ENCODE measurements at regions not wholly inside any gene's neighbourhood (a gene's known extent, or its start where the extent isn't known, plus 50 kb on each side); places are given as distances from the start of the nearest gene placed in this dataset.

- Histone ChIP-seq H3K27me3 (no peaks in the 10 kb centered on the region), H3K36me3 (no peaks in the 10 kb centered on the region), H3K27ac (no peak overlapping the region), H3K9me3 (no peaks in the 10 kb centered on the region), H3K4me3 (no peak overlapping the region), H3K4me1 (no peaks in the 10 kb centered on the region)
- no peak for TF ChIP-seq POLR2A (IDR thresholded peaks at IDR 0.05)
- no peak for TF ChIP-seq EP300 (IDR thresholded peaks at IDR 0.05)
- TF ChIP-seq POLR2AphosphoS5 (IDR thresholded peaks at IDR 0.05), result no peak
- TF ChIP-seq CTCF (IDR thresholded peaks at IDR 0.05), result no peak
- DNase-seq (ENCODE audit: low spot score in 2 of 2), result no peak
- WGBS, result 94% methylated on average over 7 of the region's 7 CpGs
Measured at GRCh38 chr1:208821939-208822338, 577.8 kb upstream of the PLXNA2 start.

- Histone ChIP-seq H3K4me1 (no peaks in the 10 kb centered on the region), H3K36me3 (no peaks in the 10 kb centered on the region), H3K4me3 (no peak overlapping the region), H3K27me3 (no peaks in the 10 kb centered on the region), H3K27ac (no peak overlapping the region), H3K9me3 (no peaks in the 10 kb centered on the region)
- WGBS, result 58% methylated on average over 2 of the region's 2 CpGs
- DNase-seq (ENCODE audit: low spot score in 2 of 2), result no peak
- no peak for TF ChIP-seq CTCF (IDR thresholded peaks at IDR 0.05)
- no peak for TF ChIP-seq POLR2AphosphoS5 (IDR thresholded peaks at IDR 0.05)
- TF ChIP-seq EP300 (IDR thresholded peaks at IDR 0.05), result no peak
- TF ChIP-seq POLR2A (IDR thresholded peaks at IDR 0.05), result no peak
Measured at GRCh38 chr1:208825300-208825699, 581.1 kb upstream of the PLXNA2 start.

GRCh38 chr1:208829595-208829994 is 585.4 kb upstream of the PLXNA2 start:
- no peak for DNase-seq (ENCODE audit: low spot score in 2 of 2)
- Histone ChIP-seq H3K4me3 (no peak overlapping the region), H3K27me3 (no peaks in the 10 kb centered on the region), H3K4me1 (no peaks in the 10 kb centered on the region), H3K9me3 (no peaks in the 10 kb centered on the region), H3K36me3 (no peaks in the 10 kb centered on the region), H3K27ac (no peak overlapping the region)
- WGBS, result 28% methylated on average over 5 of the region's 5 CpGs
- no peak for TF ChIP-seq POLR2A (IDR thresholded peaks at IDR 0.05)
- TF ChIP-seq EP300 (IDR thresholded peaks at IDR 0.05), result no peak
- no peak for TF ChIP-seq CTCF (IDR thresholded peaks at IDR 0.05)
- no peak for TF ChIP-seq POLR2AphosphoS5 (IDR thresholded peaks at IDR 0.05)

GRCh38 chr1:208834381-208835096 is 590.4 kb upstream of the PLXNA2 start:
- Histone ChIP-seq H3K4me1 (no peaks in the 10 kb centered on the region), H3K36me3 (no peaks in the 10 kb centered on the region), H3K27me3 (no peaks in the 10 kb centered on the region), H3K9me3 (no peaks in the 10 kb centered on the region), H3K4me3 (no peak overlapping the region), H3K27ac (no peak overlapping the region)
- DNase-seq (ENCODE audit: low spot score in 2 of 2), result no peak
- 16% methylated on average over 11 of the region's 11 CpGs for WGBS
- TF ChIP-seq POLR2AphosphoS5 (IDR thresholded peaks at IDR 0.05) (no peak), CTCF (IDR thresholded peaks at IDR 0.05) (no peak), EP300 (IDR thresholded peaks at IDR 0.05) (no peak), POLR2A (IDR thresholded peaks at IDR 0.05) (no peak)

- H3K9me3 ChIP-seq, result no peaks in the 10 kb centered on the region
- DNase-seq (ENCODE audit: low spot score in 2 of 2), result no peak
- H3K36me3 ChIP-seq, result no peaks in the 10 kb centered on the region
- WGBS, result 70% methylated on average over 6 of the region's 6 CpGs
- H3K4me1 ChIP-seq, result no peaks in the 10 kb centered on the region
- H3K27me3 ChIP-seq, result no peaks in the 10 kb centered on the region
- no peak overlapping the region for H3K27ac ChIP-seq
- TF ChIP-seq POLR2A (IDR thresholded peaks at IDR 0.05) (no peak), POLR2AphosphoS5 (IDR thresholded peaks at IDR 0.05) (no peak), CTCF (IDR thresholded peaks at IDR 0.05) (no peak), EP300 (IDR thresholded peaks at IDR 0.05) (no peak)
- no peak overlapping the region for H3K4me3 ChIP-seq
Measured at GRCh38 chr1:208835097-208835463, 590.9 kb upstream of the PLXNA2 start.
